ENCODE measurements at regions not wholly inside any gene's neighbourhood (a gene's known extent, or its start where the extent isn't known, plus 50 kb on each side); places are given as distances from the start of the nearest gene placed in this dataset.

- Histone ChIP-seq H3K27ac (ENCODE audit: extremely low read depth, low read depth, low read length) (no peak overlapping the region), H3K36me3 (ENCODE audit: control insufficient read depth in 2 of 2, insufficient read depth in 1 of 2, low read length in 2 of 2) (no peaks in the 10 kb centered on the region), H3K4me3 (ENCODE audit: low read depth, low read length) (no peak overlapping the region), H3K9me3 (ENCODE audit: control insufficient read depth, insufficient read depth, low read depth, low read length) (no peaks in the 10 kb centered on the region), H3K4me1 (ENCODE audit: control insufficient read depth, insufficient read depth, low read length) (no peaks in the 10 kb centered on the region)
- POLR2A ChIA-PET, result no interaction called here
- CTCF ChIA-PET, result no interaction called here
- no peak for TF ChIP-seq ZNF146 (tag by site-specific recombination; IDR thresholded peaks at IDR 0.05)
- TF ChIP-seq ZNF791 (tag by site-specific recombination; IDR thresholded peaks at IDR 0.05), result no peak
- no peak for TF ChIP-seq EGR2 (tag by site-specific recombination; IDR thresholded peaks at IDR 0.05; ENCODE audit: low read depth)
- no peak for TF ChIP-seq WT1 (tag by site-specific recombination; IDR thresholded peaks at IDR 0.05)
- TF ChIP-seq RBAK (tag by site-specific recombination; IDR thresholded peaks at IDR 0.05), result no peak
- no peak for TF ChIP-seq ZNF404 (tag by site-specific recombination; IDR thresholded peaks at IDR 0.05)
- no peak for TF ChIP-seq ZNF501 (tag by site-specific recombination; IDR thresholded peaks at IDR 0.05)
- TF ChIP-seq, protein P1, sequence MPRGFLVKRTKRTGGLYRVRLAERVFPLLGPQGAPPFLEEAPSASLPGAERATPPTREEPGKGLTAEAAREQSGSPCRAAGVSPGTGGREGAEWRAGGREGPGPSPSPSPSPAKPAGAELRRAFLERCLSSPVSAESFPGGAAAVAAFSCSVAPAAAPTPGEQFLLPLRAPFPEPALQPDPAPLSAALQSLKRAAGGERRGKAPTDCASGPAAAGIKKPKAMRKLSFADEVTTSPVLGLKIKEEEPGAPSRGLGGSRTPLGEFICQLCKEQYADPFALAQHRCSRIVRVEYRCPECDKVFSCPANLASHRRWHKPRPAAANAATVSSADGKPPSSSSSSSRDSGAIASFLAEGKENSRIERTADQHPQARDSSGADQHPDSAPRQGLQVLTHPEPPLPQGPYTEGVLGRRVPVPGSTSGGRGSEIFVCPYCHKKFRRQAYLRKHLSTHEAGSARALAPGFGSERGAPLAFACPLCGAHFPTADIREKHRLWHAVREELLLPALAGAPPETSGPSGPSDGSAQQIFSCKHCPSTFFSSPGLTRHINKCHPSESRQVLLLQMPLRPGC (tag by site-specific recombination; IDR thresholded peaks at IDR 0.05), result no peak
Measured at GRCh38 chr13:104798486-104798885, 1732.3 kb upstream of the SLC10A2 start.

- Histone ChIP-seq H3K27ac (ENCODE audit: extremely low read depth, low read depth, low read length) (no peak overlapping the region), H3K4me1 (ENCODE audit: control insufficient read depth, insufficient read depth, low read length) (no peaks in the 10 kb centered on the region), H3K4me3 (ENCODE audit: low read depth, low read length) (no peak overlapping the region), H3K36me3 (ENCODE audit: control insufficient read depth in 2 of 2, insufficient read depth in 1 of 2, low read length in 2 of 2) (no peaks in the 10 kb centered on the region), H3K9me3 (ENCODE audit: control insufficient read depth, insufficient read depth, low read depth, low read length) (no peaks in the 10 kb centered on the region)
- TF ChIP-seq ZNF2 (tag by site-specific recombination; IDR thresholded peaks at IDR 0.05), result no peak
- no peak for TF ChIP-seq ZNF473 (tag by site-specific recombination; IDR thresholded peaks at IDR 0.05)
- TF ChIP-seq, protein P2, sequence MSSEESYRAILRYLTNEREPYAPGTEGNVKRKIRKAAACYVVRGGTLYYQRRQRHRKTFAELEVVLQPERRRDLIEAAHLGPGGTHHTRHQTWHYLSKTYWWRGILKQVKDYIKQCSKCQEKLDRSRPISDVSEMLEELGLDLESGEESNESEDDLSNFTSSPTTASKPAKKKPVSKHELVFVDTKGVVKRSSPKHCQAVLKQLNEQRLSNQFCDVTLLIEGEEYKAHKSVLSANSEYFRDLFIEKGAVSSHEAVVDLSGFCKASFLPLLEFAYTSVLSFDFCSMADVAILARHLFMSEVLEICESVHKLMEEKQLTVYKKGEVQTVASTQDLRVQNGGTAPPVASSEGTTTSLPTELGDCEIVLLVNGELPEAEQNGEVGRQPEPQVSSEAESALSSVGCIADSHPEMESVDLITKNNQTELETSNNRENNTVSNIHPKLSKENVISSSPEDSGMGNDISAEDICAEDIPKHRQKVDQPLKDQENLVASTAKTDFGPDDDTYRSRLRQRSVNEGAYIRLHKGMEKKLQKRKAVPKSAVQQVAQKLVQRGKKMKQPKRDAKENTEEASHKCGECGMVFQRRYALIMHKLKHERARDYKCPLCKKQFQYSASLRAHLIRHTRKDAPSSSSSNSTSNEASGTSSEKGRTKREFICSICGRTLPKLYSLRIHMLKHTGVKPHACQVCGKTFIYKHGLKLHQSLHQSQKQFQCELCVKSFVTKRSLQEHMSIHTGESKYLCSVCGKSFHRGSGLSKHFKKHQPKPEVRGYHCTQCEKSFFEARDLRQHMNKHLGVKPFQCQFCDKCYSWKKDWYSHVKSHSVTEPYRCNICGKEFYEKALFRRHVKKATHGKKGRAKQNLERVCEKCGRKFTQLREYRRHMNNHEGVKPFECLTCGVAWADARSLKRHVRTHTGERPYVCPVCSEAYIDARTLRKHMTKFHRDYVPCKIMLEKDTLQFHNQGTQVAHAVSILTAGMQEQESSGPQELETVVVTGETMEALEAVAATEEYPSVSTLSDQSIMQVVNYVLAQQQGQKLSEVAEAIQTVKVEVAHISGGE (tag by site-specific recombination; conservative IDR thresholded peaks at IDR 0.05; ENCODE audit: low read depth), result no peak
- TF ChIP-seq OVOL3 (tag by site-specific recombination; IDR thresholded peaks at IDR 0.05), result no peak
- no peak for TF ChIP-seq ZNF302 (tag by site-specific recombination; IDR thresholded peaks at IDR 0.05; ENCODE audit: low read depth)
- no peak for TF ChIP-seq ZNF223 (tag by site-specific recombination; IDR thresholded peaks at IDR 0.05)
- TF ChIP-seq GLI4 (tag by site-specific recombination; IDR thresholded peaks at IDR 0.05), result no peak
- TF ChIP-seq ZNF366 (tag by site-specific recombination; conservative IDR thresholded peaks at IDR 0.05), result no peak
- TF ChIP-seq ZXDB (tag by site-specific recombination; IDR thresholded peaks at IDR 0.05), result no peak
- TF ChIP-seq ZNF514 (tag by site-specific recombination; IDR thresholded peaks at IDR 0.05), result no peak
- no peak for TF ChIP-seq ZNF341 (tag by site-specific recombination; IDR thresholded peaks at IDR 0.05; ENCODE audit: low read depth)
- ChIA-PET CTCF (no interaction called here), POLR2A (no interaction called here)
Measured at GRCh38 chr13:104796581-104796980, 1730.4 kb upstream of the SLC10A2 start.

GRCh38 chr13:104785952-104786351, 1719.7 kb upstream of the SLC10A2 start:
- Histone ChIP-seq H3K4me3 (ENCODE audit: low read depth, low read length) (no peak overlapping the region), H3K36me3 (ENCODE audit: control insufficient read depth in 2 of 2, insufficient read depth in 1 of 2, low read length in 2 of 2) (no peaks in the 10 kb centered on the region), H3K4me1 (ENCODE audit: control insufficient read depth, insufficient read depth, low read length) (no peaks in the 10 kb centered on the region), H3K9me3 (ENCODE audit: control insufficient read depth, insufficient read depth, low read depth, low read length) (no peaks in the 10 kb centered on the region), H3K27ac (ENCODE audit: extremely low read depth, low read depth, low read length) (no peak overlapping the region)
- ChIA-PET POLR2A (no interaction called here), CTCF (no interaction called here)
- TF ChIP-seq ZNF184 (tag by site-specific recombination; IDR thresholded peaks at IDR 0.05) (no peak), ZNF645 (tag by site-specific recombination; IDR thresholded peaks at IDR 0.05) (no peak), ZNF133 (tag by site-specific recombination; IDR thresholded peaks at IDR 0.05) (no peak)
